Esophagus squamous epithelium (tissue), 5 donors: ENCODE measurements at regions not wholly inside any gene's neighbourhood (a gene's known extent, or its start where the extent isn't known, plus 50 kb on each side); places are given as distances from the start of the nearest gene placed in this dataset.

Experiments used
- DNase-seq: peaks from one replicate; lab custom pipeline; 2025; lab: John Stamatoyannopoulos, UW
- H3K27ac ChIP-seq, 4 donors: fragments of 200-600 bp; sonication (generic); one replicate each; pipeline ENCODE4 v1.5.1; 2016 to 2019; ENCODE audit warnings: mild to moderate bottlenecking in 1 of 4
- H3K27me3 ChIP-seq, 4 donors: fragments of 200-600 bp; sonication (generic); 1 replicate in 3 of 4; 2 replicates in 1 of 4; pipeline versions ENCODE4 v1.5.1 to v1.6.0; 2017 to 2021; ENCODE audit warnings: antibody characterized with exemption in 1 of 4
- H3K36me3 ChIP-seq, 3 donors: fragments of 200-600 bp; sonication (generic); one replicate each; pipeline ENCODE4 v1.5.1; 2016 to 2019
- H3K4me1 ChIP-seq, 3 donors: fragments of 200-600 bp; sonication (generic); one replicate each; pipeline ENCODE4 v1.5.1; 2017 to 2019
- H3K4me3 ChIP-seq, 4 donors: fragments of 200-600 bp; sonication (generic); 1 replicate in 3 of 4; 2 replicates in 1 of 4; pipeline ENCODE4 v1.5.1; 2016 to 2019; ENCODE audit warnings: mild to moderate bottlenecking in 2 of 4, moderate library complexity in 1 of 4
- H3K9me3 ChIP-seq, 3 donors: fragments of 200-600 bp; sonication (generic); one replicate each; pipeline ENCODE4 v1.5.1; 2016 to 2019
- CTCF ChIP-seq, 6 experiments: fragments of 450-650 bp in 4 of 6; fragments of 200-600 bp in 2 of 6; sonication (generic) in 2 of 6; IDR thresholded peaks; one replicate each; pipeline ENCODE4 v1.5.1; 2016 to 2019; ENCODE audit warnings: antibody characterized with exemption in 6 of 6, mild to moderate bottlenecking in 4 of 6, moderate library complexity in 4 of 6
- POLR2A ChIP-seq, 4 donors: fragments of 450-650 bp; IDR thresholded peaks; one replicate each; pipeline ENCODE4 v1.6.1; 2017; ENCODE audit warnings: antibody characterized with exemption in 4 of 4, mild to moderate bottlenecking in 4 of 4, moderate library complexity in 3 of 4
- WGBS, 2 donors: methylation state at CpG; one replicate each; pipeline ENCODE4 v1.1.5; 2018; 5-methylcytosine and 5-hydroxymethylcytosine counted together
- intact Hi-C: fragments of 100-400 bp; cut with DNase I; formaldehyde crosslinking; loops from one replicate; pipeline ENCODE4 v1.15.0; 2022
- donor health status: DM: yes; HTN: yes; CAD: no.

- no peak for TF ChIP-seq POLR2A (IDR thresholded peaks at IDR 0.05)
- TF ChIP-seq CTCF (IDR thresholded peaks at IDR 0.05): no peak
- no peaks in the 10 kb centered on the region for H3K4me1 ChIP-seq
- H3K9me3 ChIP-seq: no peaks in the 10 kb centered on the region
- no peak for DNase-seq
- H3K36me3 ChIP-seq: no peaks in the 10 kb centered on the region
- no peaks in the 10 kb centered on the region for H3K27me3 ChIP-seq
- no peak overlapping the region for H3K4me3 ChIP-seq
- 87% methylated on average over 5 of the region's 5 CpGs for WGBS, 2 donors
- H3K27ac ChIP-seq: no peak overlapping the region
- intact Hi-C loops: loop anchor here (10.0 kb wide), 2 partner anchors 486 to 936 kb away; no protein-coding TSS in a partner anchor
These were observed 995.4 kb downstream of the MAT2B start for GRCh38 chr5:164500856-164501255.

GRCh38 chr5:164501344-164501743, 995.9 kb downstream of the MAT2B start:
- DNase-seq: no peak
- 57 to 81% methylated on average over 3 of the region's 3 CpGs for WGBS, 2 donors
- Histone ChIP-seq H3K27ac (no peak overlapping the region), H3K4me3 (no peak overlapping the region), H3K36me3 (no peaks in the 10 kb centered on the region), H3K9me3 (no peaks in the 10 kb centered on the region), H3K27me3 (no peaks in the 10 kb centered on the region), H3K4me1 (no peaks in the 10 kb centered on the region)
- TF ChIP-seq POLR2A (IDR thresholded peaks at IDR 0.05): no peak
- no peak for TF ChIP-seq CTCF (IDR thresholded peaks at IDR 0.05)
- intact Hi-C loops: loop anchor here (10.0 kb wide), 2 partner anchors 487 to 937 kb away; no protein-coding TSS in a partner anchor

- no peak for DNase-seq
- Histone ChIP-seq H3K4me1 (no peaks in the 10 kb centered on the region), H3K36me3 (no peaks in the 10 kb centered on the region), H3K4me3 (peak overlapping the region in 1 of 4 donors; percentile 24), H3K27me3 (no peaks in the 10 kb centered on the region), H3K27ac (no peak overlapping the region), H3K9me3 (no peaks in the 10 kb centered on the region)
- TF ChIP-seq CTCF (IDR thresholded peaks at IDR 0.05) (peak; percentile 27 to 77 (median 66)), POLR2A (IDR thresholded peaks at IDR 0.05) (no peak)
- intact Hi-C loops: loop anchor here (10.0 kb wide), 2 partner anchors 489 to 939 kb away; no protein-coding TSS in a partner anchor
- WGBS, 2 donors: 26 to 30% methylated on average over 7 of the region's 7 CpGs
These were observed 998.8 kb downstream of the MAT2B start for GRCh38 chr5:164504141-164504772.

GRCh38 chr5:164505791-164506190, 1000.4 kb downstream of the MAT2B start:
- no peaks in the 10 kb centered on the region for H3K36me3 ChIP-seq
- WGBS, 2 donors: 72 to 78% methylated on average over 4 of the region's 4 CpGs
- DNase-seq: no peak
- H3K27me3 ChIP-seq: no peaks in the 10 kb centered on the region
- no peak for TF ChIP-seq CTCF (IDR thresholded peaks at IDR 0.05)
- no peak for TF ChIP-seq POLR2A (IDR thresholded peaks at IDR 0.05)
- intact Hi-C loops: loop anchor here (10.0 kb wide), 2 partner anchors 491 to 941 kb away; no protein-coding TSS in a partner anchor
- H3K4me3 ChIP-seq: no peak overlapping the region
- no peaks in the 10 kb centered on the region for H3K4me1 ChIP-seq
- no peaks in the 10 kb centered on the region for H3K9me3 ChIP-seq
- no peak overlapping the region for H3K27ac ChIP-seq

- no peak for TF ChIP-seq CTCF (IDR thresholded peaks at IDR 0.05)
- TF ChIP-seq POLR2A (IDR thresholded peaks at IDR 0.05): no peak
- H3K9me3 ChIP-seq: no peaks in the 10 kb centered on the region
- no peaks in the 10 kb centered on the region for H3K36me3 ChIP-seq
- H3K27ac ChIP-seq: no peak overlapping the region
- H3K4me3 ChIP-seq: no peak overlapping the region
- H3K27me3 ChIP-seq: no peaks in the 10 kb centered on the region
- intact Hi-C loops: no loop called here
- no peak for DNase-seq
- 36 to 39% methylated on average over 1 of the region's 1 CpG for WGBS, 2 donors
- H3K4me1 ChIP-seq: no peaks in the 10 kb centered on the region
These were observed 1012.8 kb downstream of the MAT2B start for GRCh38 chr5:164518067-164518740.
